Type B pancreatic cell (in vitro differentiated cells): ENCODE measurements at regions not wholly inside any gene's neighbourhood (a gene's known extent, or its start where the extent isn't known, plus 50 kb on each side); places are given as distances from the start of the nearest gene placed in this dataset.

ENCODE experiments used
- DNase-seq: peaks from one replicate; pipeline ENCODE4 v3.0.0; 2021; ENCODE audit warnings: mixed read lengths; ENCODE audit not compliant: unreplicated experiment; ENCODE audit errors: extremely low spot score
- H3K27ac Mint-ChIP-seq: 2 replicates; pipeline ENCODE4 v1.8.0; 2021; ENCODE audit warnings: mild to moderate bottlenecking, mixed read lengths
- H3K27me3 Mint-ChIP-seq: 2 replicates; pipeline ENCODE4 v1.8.0; 2021; ENCODE audit warnings: mixed read lengths
- H3K36me3 Mint-ChIP-seq: 2 replicates; pipeline ENCODE4 v1.8.0; 2021; ENCODE audit warnings: mixed read lengths
- H3K4me1 Mint-ChIP-seq: one replicate; pipeline ENCODE4 v1.8.0; 2021; ENCODE audit warnings: mixed read lengths; ENCODE audit not compliant: unreplicated experiment
- H3K4me3 Mint-ChIP-seq: 2 replicates; pipeline ENCODE4 v1.8.0; 2021; ENCODE audit warnings: mild to moderate bottlenecking, mixed read lengths
- H3K9me3 Mint-ChIP-seq: 2 replicates; pipeline ENCODE4 v1.8.0; 2021; ENCODE audit warnings: mixed read lengths
- TF ChIP-seq, protein P1 (sequence below): fragments of 200-600 bp; sonication (generic); conservative IDR thresholded peaks from 2 replicates; pipeline ENCODE4 v1.5.0; 2021; ENCODE audit warnings: antibody characterized with exemption, mild to moderate bottlenecking

DNA sequence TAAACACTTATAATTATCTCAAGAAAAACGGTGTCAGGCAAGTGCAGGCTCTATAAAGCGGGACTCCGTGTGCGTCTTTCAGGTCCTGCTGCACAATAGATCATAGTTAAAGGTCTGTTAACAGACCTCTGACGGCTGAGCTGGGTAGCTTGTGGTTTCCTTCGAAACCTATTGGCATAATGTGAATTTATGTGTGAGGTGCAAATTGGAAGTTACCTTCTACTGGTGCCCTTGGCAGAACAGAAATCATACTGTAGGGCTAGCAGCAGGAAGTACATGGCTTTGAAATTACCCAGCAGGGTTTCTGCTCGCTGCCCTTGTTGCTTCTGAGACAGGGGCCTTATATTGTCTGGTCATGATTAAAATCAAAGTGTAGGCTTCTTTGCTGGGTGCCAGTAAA, 216.4 kb upstream of the HAND2 start:
- no peaks in the 10 kb centered on the region for H3K27me3 Mint-ChIP-seq
- no peaks in the 10 kb centered on the region for H3K36me3 Mint-ChIP-seq
- no peak for DNase-seq
- H3K27ac Mint-ChIP-seq = no peak overlapping the region
- H3K4me3 Mint-ChIP-seq = no peak overlapping the region
- TF ChIP-seq, protein P1, sequence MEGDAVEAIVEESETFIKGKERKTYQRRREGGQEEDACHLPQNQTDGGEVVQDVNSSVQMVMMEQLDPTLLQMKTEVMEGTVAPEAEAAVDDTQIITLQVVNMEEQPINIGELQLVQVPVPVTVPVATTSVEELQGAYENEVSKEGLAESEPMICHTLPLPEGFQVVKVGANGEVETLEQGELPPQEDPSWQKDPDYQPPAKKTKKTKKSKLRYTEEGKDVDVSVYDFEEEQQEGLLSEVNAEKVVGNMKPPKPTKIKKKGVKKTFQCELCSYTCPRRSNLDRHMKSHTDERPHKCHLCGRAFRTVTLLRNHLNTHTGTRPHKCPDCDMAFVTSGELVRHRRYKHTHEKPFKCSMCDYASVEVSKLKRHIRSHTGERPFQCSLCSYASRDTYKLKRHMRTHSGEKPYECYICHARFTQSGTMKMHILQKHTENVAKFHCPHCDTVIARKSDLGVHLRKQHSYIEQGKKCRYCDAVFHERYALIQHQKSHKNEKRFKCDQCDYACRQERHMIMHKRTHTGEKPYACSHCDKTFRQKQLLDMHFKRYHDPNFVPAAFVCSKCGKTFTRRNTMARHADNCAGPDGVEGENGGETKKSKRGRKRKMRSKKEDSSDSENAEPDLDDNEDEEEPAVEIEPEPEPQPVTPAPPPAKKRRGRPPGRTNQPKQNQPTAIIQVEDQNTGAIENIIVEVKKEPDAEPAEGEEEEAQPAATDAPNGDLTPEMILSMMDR = no peak
- no peaks in the 10 kb centered on the region for H3K9me3 Mint-ChIP-seq
- H3K4me1 Mint-ChIP-seq = peaks cover 12% of the 10 kb centered on the region

DNA sequence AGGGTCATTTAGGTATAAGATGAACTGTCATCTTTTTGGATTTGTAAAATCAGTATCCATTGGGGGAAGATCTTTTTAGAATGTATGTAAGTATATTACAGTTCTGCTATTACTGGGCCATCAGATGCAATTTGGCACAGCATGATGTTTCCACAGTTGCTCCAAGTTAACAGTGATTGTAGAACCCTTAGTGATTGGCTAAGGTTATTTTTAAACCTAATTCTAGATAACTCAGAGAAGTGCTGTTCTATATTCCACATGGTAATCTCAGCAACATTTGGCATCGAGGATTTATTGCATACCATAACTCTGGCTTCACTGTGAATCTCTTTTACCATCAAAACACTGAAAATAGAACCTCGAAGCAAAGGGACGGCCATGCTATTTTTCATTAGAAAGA, 215.7 kb upstream of the HAND2 start:
- TF ChIP-seq, protein P1 = no peak
- Mint-ChIP-seq H3K4me3 (no peak overlapping the region), H3K27me3 (no peaks in the 10 kb centered on the region), H3K36me3 (no peaks in the 10 kb centered on the region), H3K27ac (no peak overlapping the region), H3K4me1 (peaks cover 12% of the 10 kb centered on the region), H3K9me3 (no peaks in the 10 kb centered on the region)
- DNase-seq = no peak

DNA sequence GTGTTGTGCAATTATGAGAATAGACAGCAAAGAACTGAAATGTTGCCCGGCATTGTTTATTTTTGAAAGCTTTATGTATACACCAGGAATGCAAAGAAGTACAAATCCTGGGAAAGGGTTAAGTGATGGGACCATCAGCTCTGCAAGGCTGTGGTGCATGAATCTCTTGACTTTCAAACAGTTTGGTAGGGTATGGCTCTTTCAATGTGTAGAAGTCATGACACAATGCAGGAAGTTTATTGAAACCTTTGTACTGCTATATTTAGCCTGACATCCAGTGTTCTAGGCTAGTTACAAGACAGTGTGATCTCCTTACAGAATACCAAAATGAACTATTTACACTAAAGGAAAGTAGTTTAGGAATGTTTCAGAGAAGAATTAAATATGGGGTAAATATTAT, 206.8 kb upstream of the HAND2 start:
- H3K27ac Mint-ChIP-seq = no peak overlapping the region
- TF ChIP-seq, protein P1 = no peak
- no peak for DNase-seq
- H3K36me3 Mint-ChIP-seq = no peaks in the 10 kb centered on the region
- H3K27me3 Mint-ChIP-seq = no peaks in the 10 kb centered on the region
- H3K9me3 Mint-ChIP-seq = peaks cover 4% of the 10 kb centered on the region
- H3K4me1 Mint-ChIP-seq = no peaks in the 10 kb centered on the region
- no peak overlapping the region for H3K4me3 Mint-ChIP-seq

DNA sequence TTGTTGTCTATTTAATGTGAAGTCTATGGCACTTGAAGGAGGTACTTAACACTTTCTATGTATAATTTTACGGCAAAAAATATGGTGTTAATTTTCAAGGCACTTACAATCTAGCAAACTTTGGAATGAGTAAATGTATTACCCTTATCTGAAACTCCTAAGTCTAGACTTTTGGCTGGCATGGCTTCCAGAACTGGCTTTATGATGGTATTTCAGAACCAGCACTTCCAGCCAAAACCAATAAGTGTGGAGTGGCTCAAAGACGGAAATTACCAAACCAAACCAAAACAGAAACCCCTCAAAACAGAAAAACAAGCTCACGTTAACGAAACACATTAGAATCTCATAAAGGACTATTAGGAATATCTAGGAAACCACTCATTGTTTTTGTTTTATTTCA, 205.6 kb upstream of the HAND2 start:
- H3K9me3 Mint-ChIP-seq = peaks cover 4% of the 10 kb centered on the region
- TF ChIP-seq, protein P1 = no peak

DNA sequence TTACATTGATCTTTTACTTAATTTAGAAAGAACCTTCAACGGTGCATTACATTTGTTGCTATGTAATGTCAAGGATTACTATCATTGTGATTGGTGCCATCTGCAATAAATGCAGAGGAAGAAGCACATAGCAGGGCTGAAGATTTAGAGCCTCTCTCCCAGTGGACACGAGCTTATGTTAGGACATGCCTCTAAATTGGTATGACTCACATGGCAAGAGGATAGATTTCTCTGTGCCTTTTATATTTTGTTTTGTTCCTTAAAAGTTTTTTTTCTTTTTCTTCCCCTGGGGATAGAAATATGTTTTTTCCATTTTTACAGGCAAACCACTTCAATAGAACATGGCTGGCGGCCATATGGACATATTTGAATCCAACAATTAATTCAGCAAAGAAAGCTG, 205.0 kb upstream of the HAND2 start:
- H3K9me3 Mint-ChIP-seq = peaks cover 4% of the 10 kb centered on the region
- no peaks in the 10 kb centered on the region for H3K36me3 Mint-ChIP-seq
- DNase-seq = no peak
- no peak overlapping the region for H3K4me3 Mint-ChIP-seq
- no peak overlapping the region for H3K27ac Mint-ChIP-seq
- no peaks in the 10 kb centered on the region for H3K4me1 Mint-ChIP-seq
- TF ChIP-seq, protein P1 = no peak
- H3K27me3 Mint-ChIP-seq = no peaks in the 10 kb centered on the region

More for the DNA sequence above, 205.6 kb upstream of the HAND2 start:
- Mint-ChIP-seq H3K27me3 (no peaks in the 10 kb centered on the region), H3K36me3 (no peaks in the 10 kb centered on the region), H3K4me3 (no peak overlapping the region), H3K27ac (no peak overlapping the region), H3K4me1 (no peaks in the 10 kb centered on the region)
- no peak for DNase-seq

DNA sequence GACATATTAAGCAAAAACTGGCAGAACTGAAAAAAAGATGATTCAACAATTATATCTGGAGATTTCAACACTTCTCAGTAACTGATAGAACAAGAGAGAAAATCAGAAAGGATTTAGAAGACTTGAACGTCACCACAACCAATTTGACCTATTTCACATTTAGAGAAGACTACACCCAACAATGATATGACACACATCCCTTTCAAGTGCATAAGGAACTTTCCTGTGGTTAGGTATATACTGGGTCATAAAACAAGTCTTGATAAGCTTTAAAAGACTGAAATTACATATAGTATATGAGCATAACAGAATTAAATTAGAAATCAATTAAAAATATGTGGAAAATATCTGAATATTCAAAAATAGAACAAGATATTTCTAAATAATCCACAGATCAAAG, 201.2 kb upstream of the HAND2 start:
- H3K36me3 Mint-ChIP-seq = no peaks in the 10 kb centered on the region
- H3K27me3 Mint-ChIP-seq = no peaks in the 10 kb centered on the region
- TF ChIP-seq, protein P1 = no peak
- H3K27ac Mint-ChIP-seq = no peak overlapping the region
- DNase-seq = no peak
- H3K4me1 Mint-ChIP-seq = no peaks in the 10 kb centered on the region
- no peak overlapping the region for H3K4me3 Mint-ChIP-seq
- peaks cover 4% of the 10 kb centered on the region for H3K9me3 Mint-ChIP-seq
